K562 (cell line): ENCODE measurements at regions not wholly inside any gene's neighbourhood (a gene's known extent, or its start where the extent isn't known, plus 50 kb on each side); places are given as distances from the start of the nearest gene placed in this dataset.

Experiments used
- CCNT2 ChIP-seq: IDR thresholded peaks from 2 replicates; pipeline ENCODE4 v1.6.1; 2011; ENCODE audit warnings: borderline replicate concordance, low read depth, mild to moderate bottlenecking, moderate library complexity, mixed read lengths, low read length; ENCODE audit not compliant: insufficient read length; ENCODE audit errors: extremely low read depth
- CEBPB ChIP-seq: fragments of 450-650 bp; IDR thresholded peaks from 2 replicates; pipeline ENCODE4 v1.6.1; 2016; ENCODE audit warnings: missing genetic modification characterization, missing compliant biosample characterization
- TEAD2 ChIP-seq: fragments of 450-650 bp; IDR thresholded peaks from 2 replicates; pipeline ENCODE4 v1.6.1; 2016; ENCODE audit warnings: missing genetic modification characterization, control low read depth, missing compliant biosample characterization
- ZNF174 ChIP-seq: fragments of 250-450 bp; sonication (Bioruptor Pico); IDR thresholded peaks from 2 replicates; pipeline ENCODE4 v1.4.0; 2020; ENCODE audit warnings: mild to moderate bottlenecking
- TF ChIP-seq, protein P1 (sequence below), 2 experiments: fragments of 450-650 bp; IDR thresholded peaks; 2 replicates each; pipeline ENCODE4 v1.6.1; 2016; ENCODE audit warnings: mild to moderate bottlenecking in 2 of 2, borderline replicate concordance in 1 of 2, low read depth in 1 of 2, moderate library complexity in 1 of 2

DNA sequence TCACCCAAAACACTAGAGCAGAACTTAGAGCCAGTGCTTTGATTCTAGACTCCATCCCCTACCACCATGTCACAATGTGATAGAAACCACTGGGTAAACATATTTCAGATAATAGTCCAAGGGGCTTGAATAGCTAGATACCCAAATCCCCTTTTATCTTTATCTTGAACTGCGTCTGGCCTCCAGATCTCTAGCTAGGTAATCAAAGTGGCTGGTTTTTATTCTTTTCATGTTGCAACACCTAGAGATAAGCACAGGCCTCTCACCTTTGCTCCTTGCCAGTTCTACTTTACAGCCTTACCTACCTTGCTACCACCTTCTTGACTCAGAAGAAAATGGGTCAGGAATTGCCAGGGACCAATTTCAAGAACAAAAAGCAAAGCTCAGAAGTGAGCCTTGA lies 171.2 kb downstream of the C1D start (continued):
- TF ChIP-seq, protein P1, sequence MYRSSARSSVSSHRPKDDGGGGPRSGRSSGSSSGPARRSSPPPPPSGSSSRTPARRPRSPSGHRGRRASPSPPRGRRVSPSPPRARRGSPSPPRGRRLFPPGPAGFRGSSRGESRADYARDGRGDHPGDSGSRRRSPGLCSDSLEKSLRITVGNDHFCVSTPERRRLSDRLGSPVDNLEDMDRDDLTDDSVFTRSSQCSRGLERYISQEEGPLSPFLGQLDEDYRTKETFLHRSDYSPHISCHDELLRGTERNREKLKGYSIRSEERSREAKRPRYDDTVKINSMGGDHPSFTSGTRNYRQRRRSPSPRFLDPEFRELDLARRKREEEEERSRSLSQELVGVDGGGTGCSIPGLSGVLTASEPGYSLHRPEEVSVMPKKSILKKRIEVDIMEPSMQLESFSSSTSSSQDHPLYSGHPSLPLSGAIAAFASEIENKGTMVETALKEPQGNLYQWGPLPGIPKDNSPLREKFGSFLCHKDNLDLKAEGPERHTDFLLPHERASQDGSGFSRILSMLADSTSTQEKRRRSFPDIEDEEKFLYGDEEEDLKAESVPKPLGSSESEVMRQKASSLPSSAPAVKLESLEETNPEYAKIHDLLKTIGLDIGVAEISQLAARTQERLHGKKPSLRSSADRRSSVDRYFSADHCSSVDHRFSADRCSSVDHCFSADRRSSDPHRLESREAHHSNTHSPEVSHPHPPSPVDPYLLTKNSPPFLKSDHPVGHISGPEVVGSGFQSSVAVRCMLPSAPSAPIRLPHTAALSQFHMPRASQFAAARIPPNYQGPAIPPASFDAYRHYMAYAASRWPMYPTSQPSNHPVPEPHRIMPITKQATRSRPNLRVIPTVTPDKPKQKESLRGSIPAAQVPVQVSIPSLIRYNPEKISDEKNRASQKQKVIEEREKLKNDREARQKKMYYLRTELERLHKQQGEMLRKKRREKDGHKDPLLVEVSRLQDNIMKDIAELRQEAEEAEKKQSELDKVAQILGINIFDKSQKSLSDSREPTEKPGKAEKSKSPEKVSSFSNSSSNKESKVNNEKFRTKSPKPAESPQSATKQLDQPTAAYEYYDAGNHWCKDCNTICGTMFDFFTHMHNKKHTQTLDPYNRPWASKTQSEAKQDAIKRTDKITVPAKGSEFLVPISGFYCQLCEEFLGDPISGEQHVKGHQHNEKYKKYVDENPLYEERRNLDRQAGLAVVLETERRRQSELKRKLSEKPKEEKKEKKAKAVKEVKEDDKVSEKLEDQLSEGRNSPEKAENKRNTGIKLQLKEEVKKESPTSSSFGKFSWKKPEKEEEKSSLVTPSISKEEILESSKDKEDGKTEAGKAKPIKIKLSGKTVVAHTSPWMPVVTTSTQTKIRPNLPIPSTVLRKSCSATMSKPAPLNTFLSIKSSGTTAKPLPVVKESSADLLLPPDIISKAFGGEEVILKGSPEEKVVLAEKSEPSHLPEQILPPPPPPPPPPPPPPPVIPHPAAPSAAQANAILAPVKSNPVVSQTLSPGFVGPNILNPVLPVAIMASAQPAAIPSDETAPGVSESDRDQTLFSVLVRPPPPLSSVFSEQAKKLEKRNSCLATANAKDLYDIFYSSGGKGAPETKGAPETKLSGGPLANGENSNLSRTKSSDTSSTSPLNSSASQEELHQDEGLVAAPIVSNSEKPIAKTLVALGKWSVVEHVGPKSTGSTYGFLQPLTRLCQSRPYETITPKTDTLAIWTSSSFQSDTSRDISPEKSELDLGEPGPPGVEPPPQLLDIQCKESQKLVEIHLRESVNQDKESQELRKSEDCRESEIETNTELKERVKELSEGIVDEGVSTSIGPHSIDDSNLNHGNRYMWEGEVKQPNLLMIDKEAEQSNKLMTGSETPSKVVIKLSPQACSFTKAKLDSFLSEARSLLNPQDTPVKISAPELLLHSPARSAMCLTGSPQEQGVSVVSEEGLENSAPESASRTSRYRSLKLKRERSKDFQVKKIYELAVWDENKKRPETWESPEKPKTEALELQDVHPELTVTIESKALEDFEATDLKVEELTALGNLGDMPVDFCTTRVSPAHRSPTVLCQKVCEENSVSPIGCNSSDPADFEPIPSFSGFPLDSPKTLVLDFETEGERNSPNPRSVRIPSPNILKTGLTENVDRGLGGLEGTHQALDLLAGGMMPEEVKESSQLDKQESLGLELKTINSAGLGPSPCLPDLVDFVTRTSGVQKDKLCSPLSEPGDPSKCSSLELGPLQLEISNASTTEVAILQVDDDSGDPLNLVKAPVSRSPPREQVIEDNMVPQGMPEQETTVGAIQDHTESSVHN (IDR thresholded peaks at IDR 0.05; ENCODE audit: borderline replicate concordance in 1 of 2, low read depth in 1 of 2) = no peak
- no peak for TF ChIP-seq TEAD2 (tag)
- TF ChIP-seq CCNT2 = no peak
- TF ChIP-seq ZNF174 = no peak
- TF ChIP-seq CEBPB (tag) = no peak
